Breast epithelium (tissue), 4 donors: ENCODE measurements at regions not wholly inside any gene's neighbourhood (a gene's known extent, or its start where the extent isn't known, plus 50 kb on each side); places are given as distances from the start of the nearest gene placed in this dataset.

Source experiments
- DNase-seq, 2 donors: peaks; one replicate each; pipeline ENCODE4 v3.0.0-alpha.2; 2019; ENCODE audit warnings: low spot score in 2 of 2
- H3K27ac ChIP-seq, 2 donors: fragments of 200-600 bp; sonication (generic) in 1 of 2; one replicate each; pipeline ENCODE4 v1.5.1; 2016 to 2019; ENCODE audit warnings: mild to moderate bottlenecking in 1 of 2
- H3K27me3 ChIP-seq, 2 donors: fragments of 200-600 bp; sonication (generic) in 1 of 2; one replicate each; pipeline versions ENCODE4 v1.5.1 to v1.6.0; 2017 to 2019; ENCODE audit warnings: control low read depth in 1 of 2, mild to moderate bottlenecking in 1 of 2
- H3K36me3 ChIP-seq: fragments of 200-600 bp; one replicate; pipeline ENCODE4 v1.5.1; 2019
- H3K4me1 ChIP-seq, 2 donors: fragments of 200-600 bp; sonication (generic); one replicate each; pipeline ENCODE4 v1.5.1; 2016 to 2019; ENCODE audit warnings: control low read depth in 1 of 2
- H3K4me3 ChIP-seq, 3 donors: fragments of 200-600 bp; sonication (generic); 1 replicate in 2 of 3; 2 replicates in 1 of 3; pipeline ENCODE4 v1.5.1; 2016 to 2019; ENCODE audit warnings: mild to moderate bottlenecking in 3 of 3, moderate library complexity in 2 of 3
- H3K9me3 ChIP-seq, 2 donors: fragments of 200-600 bp; sonication (generic) in 1 of 2; one replicate each; pipeline ENCODE4 v1.5.1; 2016 to 2019; ENCODE audit warnings: control low read depth in 1 of 2
- CTCF ChIP-seq, 3 donors: fragments of 450-650 bp; IDR thresholded peaks; one replicate each; pipeline ENCODE4 v1.5.1; 2016 to 2017; ENCODE audit warnings: antibody characterized with exemption in 3 of 3, mild to moderate bottlenecking in 3 of 3, moderate library complexity in 3 of 3
- POLR2A ChIP-seq: fragments of 450-650 bp; IDR thresholded peaks from one replicate; pipeline ENCODE4 v1.6.1; 2016; ENCODE audit warnings: antibody characterized with exemption, mild to moderate bottlenecking, moderate library complexity
- POLR2AphosphoS5 ChIP-seq, 3 donors: sonication (generic); formaldehyde crosslinking; IDR thresholded peaks; one replicate each; pipeline ENCODE4 v1.6.1; 2017; ENCODE audit warnings: antibody characterized with exemption in 3 of 3
- intact Hi-C: fragments of 100-400 bp; cut with DNase I; formaldehyde crosslinking; loops from one replicate; pipeline ENCODE4 v1.15.1; 2023; ENCODE audit warnings: low total_unique reads

GRCh38 chr1:94316836-94317789, 79.7 kb upstream of the ARHGAP29 start:
- H3K27me3 ChIP-seq: no peaks in the 10 kb centered on the region
- no peaks in the 10 kb centered on the region for H3K36me3 ChIP-seq
- no peaks in the 10 kb centered on the region for H3K9me3 ChIP-seq
- H3K4me1 ChIP-seq: no peaks in the 10 kb centered on the region
- intact Hi-C loops: no loop called here
- H3K4me3 ChIP-seq: no peak overlapping the region
- TF ChIP-seq CTCF (IDR thresholded peaks at IDR 0.05) (no peak), POLR2A (no peak), POLR2AphosphoS5 (IDR thresholded peaks at IDR 0.05) (no peak)
- no peak overlapping the region for H3K27ac ChIP-seq
- no peak for DNase-seq

GRCh38 chr1:94316183-94316582, 78.8 kb upstream of the ARHGAP29 start:
- TF ChIP-seq CTCF (IDR thresholded peaks at IDR 0.05) (no peak), POLR2AphosphoS5 (IDR thresholded peaks at IDR 0.05) (no peak), POLR2A (no peak)
- intact Hi-C loops: no loop called here

GRCh38 chr1:94315552-94316116, 78.2 kb upstream of the ARHGAP29 start:
- intact Hi-C loops: no loop called here
- TF ChIP-seq CTCF (IDR thresholded peaks at IDR 0.05) (no peak), POLR2AphosphoS5 (IDR thresholded peaks at IDR 0.05) (no peak), POLR2A (no peak)
- H3K36me3 ChIP-seq: no peaks in the 10 kb centered on the region
- no peak overlapping the region for H3K27ac ChIP-seq
- H3K9me3 ChIP-seq: no peaks in the 10 kb centered on the region
- no peak for DNase-seq
- H3K4me1 ChIP-seq: no peaks in the 10 kb centered on the region
- no peak overlapping the region for H3K4me3 ChIP-seq
- no peaks in the 10 kb centered on the region for H3K27me3 ChIP-seq

More at GRCh38 chr1:94316183-94316582, 78.8 kb upstream of the ARHGAP29 start:
- Histone ChIP-seq H3K4me3 (no peak overlapping the region), H3K36me3 (no peaks in the 10 kb centered on the region), H3K4me1 (no peaks in the 10 kb centered on the region), H3K27me3 (no peaks in the 10 kb centered on the region), H3K27ac (no peak overlapping the region), H3K9me3 (no peaks in the 10 kb centered on the region)
- no peak for DNase-seq

- no peaks in the 10 kb centered on the region for H3K4me1 ChIP-seq
- no peaks in the 10 kb centered on the region for H3K36me3 ChIP-seq
- H3K27ac ChIP-seq: no peak overlapping the region
- TF ChIP-seq CTCF (IDR thresholded peaks at IDR 0.05) (no peak), POLR2A (no peak), POLR2AphosphoS5 (IDR thresholded peaks at IDR 0.05) (no peak)
- intact Hi-C loops: no loop called here
- H3K9me3 ChIP-seq: no peaks in the 10 kb centered on the region
- no peaks in the 10 kb centered on the region for H3K27me3 ChIP-seq
- H3K4me3 ChIP-seq: no peak overlapping the region
- DNase-seq: no peak
Measured at GRCh38 chr1:94314222-94314858, 77.0 kb upstream of the ARHGAP29 start.
